Heart right ventricle (tissue), 16 donors: ENCODE measurements at regions not wholly inside any gene's neighbourhood (a gene's known extent, or its start where the extent isn't known, plus 50 kb on each side); places are given as distances from the start of the nearest gene placed in this dataset.

Experiments
- ATAC-seq, 8 donors: fragments of 200-7000 bp; cut with Tn5 transposase; one replicate each; pipeline ENCODE4 v1.9.1; 2020; ENCODE audit warnings: mild to moderate bottlenecking in 8 of 8, moderate library complexity in 8 of 8, moderate number of reproducible peaks in 1 of 8
- DNase-seq, 2 donors: peaks; one replicate each; pipeline ENCODE4 v3.0.0-alpha.2; 2020
- H3K27ac ChIP-seq, 10 donors: fragments of 200-600 bp; sonication (generic) in 2 of 10; one replicate each; pipeline versions ENCODE4 v1.5.0 to v1.8.0; 2020 to 2022; ENCODE audit warnings: mild to moderate bottlenecking in 3 of 10
- H3K27me3 ChIP-seq, 7 donors: fragments of 200-600 bp; one replicate each; pipeline ENCODE4 v1.8.0; 2021 to 2022; ENCODE audit warnings: mild to moderate bottlenecking in 2 of 7
- H3K36me3 ChIP-seq, 9 donors: fragments of 200-600 bp; sonication (generic) in 1 of 9; one replicate each; pipeline versions ENCODE4 v1.5.0 to v1.8.0; 2020 to 2022; ENCODE audit warnings: mild to moderate bottlenecking in 2 of 9
- H3K4me1 ChIP-seq, 9 donors: fragments of 200-600 bp; sonication (generic) in 1 of 9; one replicate each; pipeline versions ENCODE4 v1.5.0 to v1.8.0; 2020 to 2022; ENCODE audit warnings: mild to moderate bottlenecking in 4 of 9
- H3K4me3 ChIP-seq, 10 donors: fragments of 200-600 bp; sonication (generic) in 2 of 10; one replicate each; pipeline versions ENCODE4 v1.5.0 to v1.8.0; 2020 to 2022; ENCODE audit warnings: mild to moderate bottlenecking in 7 of 10, moderate library complexity in 2 of 10
- H3K9me3 ChIP-seq, 11 donors: fragments of 200-600 bp in 10 of 11; sonication (generic) in 2 of 11; one replicate each; pipeline versions ENCODE4 v1.5.0 to v1.8.0; 2013 to 2022; ENCODE audit warnings: mild to moderate bottlenecking in 2 of 11, control low read depth in 1 of 11, moderate library complexity in 1 of 11
- WGBS, 2 donors: extraction: QIAGEN DNeasy Blood & Tissue Kit; methylation state at CpG; one replicate each; pipeline ENCODE4 v1.1.7; 2013; ENCODE audit warnings: inconsistent platforms in 1 of 2; 5-methylcytosine and 5-hydroxymethylcytosine counted together
- intact Hi-C, 10 donors: fragments of 100-400 bp; cut with DNase I; formaldehyde crosslinking; loops; one replicate each; pipeline versions ENCODE4 v1.11.1 to v1.14.2; 2022
- TF ChIP-seq, protein P1 (sequence below), 9 donors: fragments of 200-600 bp; sonication (generic) in 2 of 9; IDR thresholded peaks; one replicate each; pipeline versions ENCODE4 v1.5.0 to v1.8.0; 2021 to 2022; ENCODE audit warnings: antibody characterized with exemption in 9 of 9, mild to moderate bottlenecking in 5 of 9, moderate library complexity in 1 of 9
- donor health status: Arrhythmogenic right ventricular cardiomyopathy.
- donor health status: ischemic (EF 13 %, LVEDD 7.1; RV severe dilation, severe dysfunction).
- donor health status: healthy with polysubstance abuse.
- donor health status: DM: no; HTN: yes; CAD: no.
- donor health status: DM: no; HTN: no; CAD: no.
- donor health status: ischemic (EF 25% LVEDD 6.9; RV normal size, moderate dysfunction).
- donor health status: ischemic (EF 25% LVEDD 5.7; RV mildly dilated, moderate dysfunction).
- donor health status: healthy.
- donor health status: DM: yes; HTN: yes; CAD: no.
- donor health status: Ischemic cardiomyopathy.
- donor health status: ischemic (EF 35%, LVEDD 5.7; RV mildly dilated, moderate dysfunction).
- donor health status: nonischemic (EF 11% LVEDD 7.7; RV severe dilation, severe dysfunction).
- donor health status: DM: yes; HTN: yes; CAD: no.
- donor health status: PGD.
- donor health status: ischemic (EF 29% LVEDD 5.4; RV normal size, mild dysfunction).
- donor health status: nonischemic (EF 23%, LVEDD 6.1; RV moderate dilation, normal function).

DNA sequence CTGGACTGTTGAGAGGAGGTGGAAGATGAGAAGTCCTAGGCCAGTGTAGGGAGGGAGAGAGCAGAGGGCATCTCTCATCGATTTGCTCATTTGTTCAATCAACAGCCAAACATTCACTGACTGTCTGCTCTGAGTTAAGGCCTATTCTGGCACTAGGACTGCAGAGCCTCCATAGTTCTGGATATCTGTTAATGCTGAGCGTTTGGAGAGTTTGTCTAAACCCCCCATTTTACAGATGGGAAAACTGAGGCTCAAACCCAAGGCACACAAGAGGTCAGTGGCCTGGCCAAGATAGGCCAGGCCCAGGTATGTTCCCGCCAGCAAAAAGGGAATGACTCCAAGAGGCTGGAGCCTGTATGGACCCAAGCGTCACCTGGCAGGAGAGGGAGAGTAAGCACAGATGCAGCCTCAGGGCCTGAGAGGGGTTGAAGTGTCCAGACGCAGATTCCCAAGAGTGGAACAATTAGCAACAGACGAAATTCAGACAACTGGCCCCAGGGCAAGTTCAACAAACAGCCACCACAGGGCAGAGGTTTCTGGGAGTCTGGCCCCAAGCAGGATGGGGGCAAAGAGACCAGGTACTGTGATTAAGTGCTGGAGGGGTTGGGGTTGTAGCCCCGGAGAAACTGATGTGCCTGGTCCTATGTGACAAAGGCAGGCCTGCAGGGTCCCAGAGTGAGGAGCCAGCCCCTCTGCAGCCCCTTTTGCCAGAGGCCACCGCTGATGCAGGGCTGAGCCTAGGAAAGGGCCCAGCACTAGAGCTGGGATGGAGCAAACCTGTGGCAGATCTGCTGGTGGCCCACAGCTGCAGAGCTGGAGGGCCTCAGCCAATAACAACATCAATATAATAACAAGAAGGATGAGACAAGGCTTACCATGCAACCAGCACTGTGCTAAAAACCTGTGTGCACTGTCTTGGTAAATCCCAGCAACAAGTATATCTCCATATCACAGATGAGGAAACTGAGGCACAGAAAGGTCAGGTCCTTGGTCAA lies 245.1 kb upstream of the TLE3 start:
- TF ChIP-seq, protein P1, sequence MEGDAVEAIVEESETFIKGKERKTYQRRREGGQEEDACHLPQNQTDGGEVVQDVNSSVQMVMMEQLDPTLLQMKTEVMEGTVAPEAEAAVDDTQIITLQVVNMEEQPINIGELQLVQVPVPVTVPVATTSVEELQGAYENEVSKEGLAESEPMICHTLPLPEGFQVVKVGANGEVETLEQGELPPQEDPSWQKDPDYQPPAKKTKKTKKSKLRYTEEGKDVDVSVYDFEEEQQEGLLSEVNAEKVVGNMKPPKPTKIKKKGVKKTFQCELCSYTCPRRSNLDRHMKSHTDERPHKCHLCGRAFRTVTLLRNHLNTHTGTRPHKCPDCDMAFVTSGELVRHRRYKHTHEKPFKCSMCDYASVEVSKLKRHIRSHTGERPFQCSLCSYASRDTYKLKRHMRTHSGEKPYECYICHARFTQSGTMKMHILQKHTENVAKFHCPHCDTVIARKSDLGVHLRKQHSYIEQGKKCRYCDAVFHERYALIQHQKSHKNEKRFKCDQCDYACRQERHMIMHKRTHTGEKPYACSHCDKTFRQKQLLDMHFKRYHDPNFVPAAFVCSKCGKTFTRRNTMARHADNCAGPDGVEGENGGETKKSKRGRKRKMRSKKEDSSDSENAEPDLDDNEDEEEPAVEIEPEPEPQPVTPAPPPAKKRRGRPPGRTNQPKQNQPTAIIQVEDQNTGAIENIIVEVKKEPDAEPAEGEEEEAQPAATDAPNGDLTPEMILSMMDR (IDR thresholded peaks at IDR 0.05), result no peak
- intact Hi-C loops, result no loop called here
- Histone ChIP-seq H3K36me3 (no peaks in the 10 kb centered on the region), H3K9me3 (no peaks in the 10 kb centered on the region), H3K4me3 (no peak overlapping the region), H3K27me3 (peaks cover 0 to 6% (median 0%) of the 10 kb centered on the region in 7 donors), H3K27ac (no peak overlapping the region), H3K4me1 (peaks cover 0 to 18% (median 0%) of the 10 kb centered on the region in 9 donors)
- DNase-seq (no peak), ATAC-seq (no peak)
- WGBS, 2 donors, result 93 to 96% methylated on average over 8 of the region's 8 CpGs

DNA sequence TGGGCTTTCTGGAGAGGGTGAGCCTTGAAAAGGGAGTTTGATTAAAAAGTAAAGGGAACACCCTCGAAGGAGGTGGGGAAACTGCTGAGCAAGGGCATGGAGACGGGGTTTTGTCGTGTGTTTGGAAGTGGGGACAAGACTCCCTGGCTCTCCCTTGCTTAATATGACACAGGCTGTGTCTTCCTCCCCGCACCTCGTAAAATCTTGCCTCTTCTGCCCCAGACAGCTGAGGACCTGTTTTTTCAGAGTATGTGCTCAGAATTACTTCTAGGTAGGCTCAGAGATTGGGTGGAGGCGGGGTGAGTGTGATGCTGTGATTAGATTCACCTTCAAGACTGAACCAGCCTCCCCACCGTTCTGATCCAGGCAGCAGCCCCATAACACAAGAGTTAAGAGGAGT lies 244.4 kb upstream of the TLE3 start:
- Histone ChIP-seq H3K27me3 (peaks cover 0 to 6% (median 0%) of the 10 kb centered on the region in 7 donors), H3K4me1 (peaks cover 0 to 17% (median 0%) of the 10 kb centered on the region in 9 donors), H3K4me3 (no peak overlapping the region), H3K27ac (no peak overlapping the region), H3K9me3 (no peaks in the 10 kb centered on the region), H3K36me3 (no peaks in the 10 kb centered on the region)
- intact Hi-C loops, result no loop called here
- ATAC-seq (no peak), DNase-seq (no peak)
- 96% methylated on average over 7 of the region's 7 CpGs for WGBS, 2 donors
- TF ChIP-seq, protein P1 (IDR thresholded peaks at IDR 0.05), result no peak

DNA sequence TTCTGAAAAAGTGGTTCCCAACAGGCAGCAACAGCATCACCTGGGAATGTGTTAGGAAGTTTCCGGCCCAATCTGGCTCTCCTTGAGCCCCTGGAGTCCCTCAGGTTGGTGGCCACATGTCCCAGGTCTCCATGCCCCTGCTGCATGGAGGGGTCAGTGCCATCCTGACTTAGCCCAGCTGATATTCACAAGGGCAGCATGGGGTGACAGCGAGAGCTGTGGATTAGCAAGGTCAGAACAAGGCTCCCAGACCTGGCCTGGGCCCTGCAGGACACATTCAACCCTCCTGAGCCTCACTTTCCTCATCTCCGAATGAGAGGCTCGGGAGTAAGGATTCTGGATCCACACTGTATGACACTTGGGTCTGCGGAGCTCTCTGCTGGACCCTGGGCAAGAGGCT lies 243.8 kb upstream of the TLE3 start:
- ATAC-seq (no peak), DNase-seq (no peak)
- Histone ChIP-seq H3K27ac (no peak overlapping the region), H3K4me3 (no peak overlapping the region), H3K9me3 (no peaks in the 10 kb centered on the region), H3K27me3 (peaks cover 0 to 4% (median 0%) of the 10 kb centered on the region in 7 donors), H3K36me3 (no peaks in the 10 kb centered on the region), H3K4me1 (peaks cover 0 to 17% (median 0%) of the 10 kb centered on the region in 9 donors)
- WGBS, 2 donors, result 76 to 91% methylated on average over 5 of the region's 5 CpGs
- TF ChIP-seq, protein P1 (IDR thresholded peaks at IDR 0.05), result no peak
- intact Hi-C loops, result no loop called here

DNA sequence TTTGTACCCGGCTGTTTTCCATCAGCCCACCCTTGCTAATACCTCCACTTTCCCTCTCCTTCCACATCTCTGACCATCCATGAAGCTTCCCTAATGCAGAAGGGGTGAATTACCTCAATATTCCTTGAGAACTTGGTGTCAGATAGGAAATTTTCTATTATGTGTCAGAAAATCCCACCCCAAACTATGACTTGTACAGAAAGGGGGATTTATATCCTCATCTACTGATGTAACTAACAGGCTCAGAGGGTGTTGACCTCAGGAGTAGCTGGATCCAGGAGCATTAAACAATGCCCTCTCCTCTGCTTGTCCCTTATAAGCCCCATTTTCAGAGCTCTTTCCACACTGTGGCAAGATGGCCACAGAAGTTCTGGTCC lies 242.8 kb upstream of the TLE3 start:
- TF ChIP-seq, protein P1 (IDR thresholded peaks at IDR 0.05), result no peak
- Histone ChIP-seq H3K27ac (peak overlapping the region in 3 of 10 donors; percentile 38 to 57 (median 53)), H3K4me3 (no peak overlapping the region), H3K36me3 (no peaks in the 10 kb centered on the region), H3K4me1 (peaks cover 0 to 17% (median 0%) of the 10 kb centered on the region in 9 donors), H3K27me3 (peaks cover 0 to 7% (median 0%) of the 10 kb centered on the region in 7 donors), H3K9me3 (peaks cover 0 to 5% (median 0%) of the 10 kb centered on the region in 11 donors)
- 90 to 92% methylated on average over 1 of the region's 1 CpG for WGBS, 2 donors
- no peak for ATAC-seq
- no peak for DNase-seq
- intact Hi-C loops, result no loop called here
